Activated CD8-positive, alpha-beta T cell treated with anti-CD3 and anti-CD28 coated beads for 36 hours (primary cell): ENCODE measurements at regions not wholly inside any gene's neighbourhood (a gene's known extent, or its start where the extent isn't known, plus 50 kb on each side); places are given as distances from the start of the nearest gene placed in this dataset.

ENCODE experiments used
- ATAC-seq: fragments of 200-7000 bp; cut with Tn5 transposase; one replicate; pipeline ENCODE4 v1.10.0; 2021; ENCODE audit warnings: mild to moderate bottlenecking, moderate library complexity
- CTCF ChIA-PET: fragments of 350-600 bp; sonication (Branson Sonifier 250); formaldehyde crosslinking; loops from one replicate; lab custom pipeline; 2021; ENCODE audit warnings: antibody characterized with exemption; lab: Charles Lee
- POLR2A ChIA-PET: fragments of 350-600 bp; sonication (Branson Sonifier 250); formaldehyde crosslinking; loops from one replicate; lab custom pipeline; 2021; ENCODE audit warnings: antibody characterized with exemption; lab: Charles Lee
- DNase-seq: peaks from one replicate; pipeline ENCODE4 v3.0.0-alpha.2; 2020
- H3K27ac Mint-ChIP-seq: one replicate; pipeline ENCODE4 v1.8.0; 2021; ENCODE audit warnings: mild to moderate bottlenecking, mixed read lengths
- H3K27me3 Mint-ChIP-seq: one replicate; pipeline ENCODE4 v1.8.0; 2021; ENCODE audit warnings: mixed read lengths
- H3K36me3 Mint-ChIP-seq: one replicate; pipeline ENCODE4 v1.8.0; 2021; ENCODE audit warnings: low read depth, mixed read lengths
- H3K4me1 Mint-ChIP-seq: one replicate; pipeline ENCODE4 v1.8.0; 2021; ENCODE audit warnings: low read depth, mixed read lengths
- H3K4me3 Mint-ChIP-seq: one replicate; pipeline ENCODE4 v1.8.0; 2021; ENCODE audit warnings: mild to moderate bottlenecking, moderate library complexity, mixed read lengths
- H3K9me3 Mint-ChIP-seq: one replicate; pipeline ENCODE4 v1.8.0; 2021; ENCODE audit warnings: mixed read lengths
- intact Hi-C: fragments of 100-400 bp; cut with micrococcal nuclease; formaldehyde crosslinking; loops from one replicate; pipeline ENCODE4 v1.10.0; 2022
- TF ChIP-seq, protein P1 (sequence below): fragments of 200-600 bp; IDR thresholded peaks from one replicate; pipeline ENCODE4 v1.8.0; 2022; ENCODE audit warnings: antibody characterized with exemption, mild to moderate bottlenecking

GRCh38 chrX:23501974-23502373, 165.3 kb upstream of the PRDX4 start:
- Mint-ChIP-seq H3K27ac (no peak overlapping the region), H3K36me3 (no peaks in the 10 kb centered on the region), H3K9me3 (no peaks in the 10 kb centered on the region), H3K27me3 (no peaks in the 10 kb centered on the region), H3K4me1 (no peaks in the 10 kb centered on the region), H3K4me3 (no peak overlapping the region)
- TF ChIP-seq, protein P1, sequence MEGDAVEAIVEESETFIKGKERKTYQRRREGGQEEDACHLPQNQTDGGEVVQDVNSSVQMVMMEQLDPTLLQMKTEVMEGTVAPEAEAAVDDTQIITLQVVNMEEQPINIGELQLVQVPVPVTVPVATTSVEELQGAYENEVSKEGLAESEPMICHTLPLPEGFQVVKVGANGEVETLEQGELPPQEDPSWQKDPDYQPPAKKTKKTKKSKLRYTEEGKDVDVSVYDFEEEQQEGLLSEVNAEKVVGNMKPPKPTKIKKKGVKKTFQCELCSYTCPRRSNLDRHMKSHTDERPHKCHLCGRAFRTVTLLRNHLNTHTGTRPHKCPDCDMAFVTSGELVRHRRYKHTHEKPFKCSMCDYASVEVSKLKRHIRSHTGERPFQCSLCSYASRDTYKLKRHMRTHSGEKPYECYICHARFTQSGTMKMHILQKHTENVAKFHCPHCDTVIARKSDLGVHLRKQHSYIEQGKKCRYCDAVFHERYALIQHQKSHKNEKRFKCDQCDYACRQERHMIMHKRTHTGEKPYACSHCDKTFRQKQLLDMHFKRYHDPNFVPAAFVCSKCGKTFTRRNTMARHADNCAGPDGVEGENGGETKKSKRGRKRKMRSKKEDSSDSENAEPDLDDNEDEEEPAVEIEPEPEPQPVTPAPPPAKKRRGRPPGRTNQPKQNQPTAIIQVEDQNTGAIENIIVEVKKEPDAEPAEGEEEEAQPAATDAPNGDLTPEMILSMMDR: no peak
- ATAC-seq (no peak), DNase-seq (no peak)
- ChIA-PET POLR2A (no interaction called here), CTCF (no interaction called here)
- intact Hi-C loops: no loop called here

DNA sequence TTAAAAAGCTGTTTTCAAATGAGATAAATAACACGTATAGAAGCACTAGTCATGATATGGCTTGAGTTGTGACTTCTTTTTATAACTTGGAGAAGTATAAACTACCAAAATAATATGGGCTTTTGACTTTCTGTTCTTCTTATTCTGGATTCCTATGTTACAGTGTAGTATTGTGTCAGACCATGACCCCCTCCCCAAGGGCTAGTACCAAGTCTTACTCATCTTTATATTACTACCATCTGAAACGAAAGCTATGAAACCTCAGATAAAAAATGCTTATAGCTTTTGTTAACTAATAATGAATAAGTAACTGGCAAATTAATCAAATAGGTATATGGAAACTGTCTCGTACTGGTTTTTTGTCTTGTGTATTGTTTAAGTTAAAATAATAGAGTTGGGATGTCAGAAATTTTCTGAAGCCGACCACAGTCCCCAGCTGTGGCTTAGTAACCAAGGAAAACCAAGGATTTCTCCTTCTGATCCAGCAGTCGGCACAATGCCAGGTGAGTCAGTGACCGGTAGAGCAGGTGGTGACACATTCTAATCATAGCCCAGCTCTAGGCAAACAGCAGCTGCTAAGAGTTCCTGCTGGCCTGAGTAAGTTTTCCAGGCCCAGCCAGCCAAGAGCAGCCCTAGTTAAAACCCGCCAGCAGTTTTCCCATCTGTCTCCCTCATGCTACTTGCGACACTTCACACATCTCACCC, 163.3 kb upstream of the PRDX4 start:
- Mint-ChIP-seq H3K36me3 (no peaks in the 10 kb centered on the region), H3K9me3 (peaks cover 2% of the 10 kb centered on the region), H3K4me1 (no peaks in the 10 kb centered on the region), H3K27me3 (no peaks in the 10 kb centered on the region), H3K27ac (no peak overlapping the region), H3K4me3 (no peak overlapping the region)
- no peak for DNase-seq
- ChIA-PET POLR2A (no interaction called here), CTCF (no interaction called here)
- ATAC-seq: no peak
- intact Hi-C loops: no loop called here
- TF ChIP-seq, protein P1: no peak

GRCh38 chrX:23504540-23504884, 162.8 kb upstream of the PRDX4 start:
- TF ChIP-seq, protein P1: no peak
- ChIA-PET CTCF (no interaction called here), POLR2A (no interaction called here)
- no peak overlapping the region for H3K27ac Mint-ChIP-seq
- no peak overlapping the region for H3K4me3 Mint-ChIP-seq
- no peaks in the 10 kb centered on the region for H3K36me3 Mint-ChIP-seq
- DNase-seq: no peak
- H3K27me3 Mint-ChIP-seq: no peaks in the 10 kb centered on the region
- peaks cover 2% of the 10 kb centered on the region for H3K9me3 Mint-ChIP-seq
- H3K4me1 Mint-ChIP-seq: no peaks in the 10 kb centered on the region
- intact Hi-C loops: no loop called here
- ATAC-seq: no peak

- Mint-ChIP-seq H3K36me3 (no peaks in the 10 kb centered on the region), H3K4me1 (no peaks in the 10 kb centered on the region), H3K9me3 (peaks cover 2% of the 10 kb centered on the region), H3K4me3 (no peak overlapping the region), H3K27me3 (no peaks in the 10 kb centered on the region), H3K27ac (no peak overlapping the region)
- ChIA-PET CTCF (no interaction called here), POLR2A (no interaction called here)
- intact Hi-C loops: no loop called here
- no peak for DNase-seq
- ATAC-seq: no peak
- TF ChIP-seq, protein P1: no peak
Measured at GRCh38 chrX:23504895-23505294, 162.4 kb upstream of the PRDX4 start.

DNA sequence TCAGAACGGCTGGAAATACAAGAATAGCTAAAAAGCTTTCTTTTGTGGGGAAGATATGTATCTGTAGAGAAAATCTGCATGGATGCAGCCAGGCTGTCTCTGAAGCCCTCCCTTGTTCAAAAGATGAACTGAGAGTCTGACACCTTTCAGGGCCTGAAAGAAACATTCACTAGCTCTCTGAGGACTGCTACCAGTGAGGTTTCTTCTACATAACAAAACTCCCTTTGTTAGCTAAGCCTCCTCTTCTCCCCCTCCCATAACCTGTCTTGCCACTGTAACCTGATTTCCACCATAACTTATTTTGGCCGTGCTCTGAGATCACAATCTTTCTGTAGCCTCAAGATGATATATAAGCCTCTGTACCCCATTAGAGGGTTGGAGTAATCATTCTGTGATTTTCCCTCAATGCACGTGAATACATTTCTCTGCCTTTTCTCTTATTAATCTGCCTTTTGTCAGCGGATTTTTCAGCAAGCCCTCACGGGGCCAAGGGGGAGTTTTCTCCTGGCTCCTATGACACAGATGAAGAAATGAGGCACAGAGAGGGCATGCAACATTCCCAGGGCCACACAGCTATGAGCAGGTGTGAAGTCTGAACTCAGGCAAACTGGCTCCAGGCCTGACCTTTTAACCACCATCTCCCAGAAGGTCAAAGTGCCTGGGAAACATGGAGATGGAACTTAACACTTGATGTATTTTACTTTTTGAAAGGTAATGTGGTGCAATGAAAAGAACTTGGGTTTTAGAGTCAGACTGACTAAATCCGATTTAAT, 161.6 kb upstream of the PRDX4 start:
- peaks cover 2% of the 10 kb centered on the region for H3K9me3 Mint-ChIP-seq
- H3K4me1 Mint-ChIP-seq: no peaks in the 10 kb centered on the region
- no peaks in the 10 kb centered on the region for H3K27me3 Mint-ChIP-seq
- H3K4me3 Mint-ChIP-seq: no peak overlapping the region
- H3K36me3 Mint-ChIP-seq: no peaks in the 10 kb centered on the region
- intact Hi-C loops: no loop called here
- ChIA-PET CTCF (no interaction called here), POLR2A (no interaction called here)
- H3K27ac Mint-ChIP-seq: no peak overlapping the region
- ATAC-seq: no peak
- no peak for DNase-seq
- TF ChIP-seq, protein P1: no peak
